ENCODE measurements at regions not wholly inside any gene's neighbourhood (a gene's known extent, or its start where the extent isn't known, plus 50 kb on each side); places are given as distances from the start of the nearest gene placed in this dataset.

DNA sequence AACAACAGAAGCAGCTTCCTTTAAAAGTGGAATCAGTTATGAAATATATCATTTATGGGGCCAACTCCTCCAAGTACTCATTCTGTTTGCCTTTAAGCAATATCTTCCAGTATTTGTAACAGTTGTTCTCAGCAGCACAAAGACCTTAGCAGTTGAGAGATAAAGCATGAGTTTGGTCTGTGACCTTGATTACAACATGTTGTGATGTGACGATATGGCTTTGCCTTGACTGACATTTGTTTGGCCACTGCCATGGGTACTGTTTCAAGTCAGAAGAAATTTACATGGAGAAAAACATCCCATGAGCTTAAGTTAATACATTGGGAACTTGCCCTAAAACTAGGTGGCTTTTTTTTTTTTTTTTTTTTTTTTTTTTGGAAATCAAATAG lies 175.1 kb upstream of the KBTBD8 start:
- Mint-ChIP-seq H3K9me3 (no peaks in the 10 kb centered on the region), H3K27me3 (ENCODE audit: insufficient read depth) (peaks cover 20% of the 10 kb centered on the region), H3K4me1 (ENCODE audit: low read depth) (no peaks in the 10 kb centered on the region), H3K4me3 (no peak overlapping the region), H3K36me3 (ENCODE audit: low read depth) (no peaks in the 10 kb centered on the region), H3K27ac (no peak overlapping the region)
- TF ChIP-seq, protein P1, sequence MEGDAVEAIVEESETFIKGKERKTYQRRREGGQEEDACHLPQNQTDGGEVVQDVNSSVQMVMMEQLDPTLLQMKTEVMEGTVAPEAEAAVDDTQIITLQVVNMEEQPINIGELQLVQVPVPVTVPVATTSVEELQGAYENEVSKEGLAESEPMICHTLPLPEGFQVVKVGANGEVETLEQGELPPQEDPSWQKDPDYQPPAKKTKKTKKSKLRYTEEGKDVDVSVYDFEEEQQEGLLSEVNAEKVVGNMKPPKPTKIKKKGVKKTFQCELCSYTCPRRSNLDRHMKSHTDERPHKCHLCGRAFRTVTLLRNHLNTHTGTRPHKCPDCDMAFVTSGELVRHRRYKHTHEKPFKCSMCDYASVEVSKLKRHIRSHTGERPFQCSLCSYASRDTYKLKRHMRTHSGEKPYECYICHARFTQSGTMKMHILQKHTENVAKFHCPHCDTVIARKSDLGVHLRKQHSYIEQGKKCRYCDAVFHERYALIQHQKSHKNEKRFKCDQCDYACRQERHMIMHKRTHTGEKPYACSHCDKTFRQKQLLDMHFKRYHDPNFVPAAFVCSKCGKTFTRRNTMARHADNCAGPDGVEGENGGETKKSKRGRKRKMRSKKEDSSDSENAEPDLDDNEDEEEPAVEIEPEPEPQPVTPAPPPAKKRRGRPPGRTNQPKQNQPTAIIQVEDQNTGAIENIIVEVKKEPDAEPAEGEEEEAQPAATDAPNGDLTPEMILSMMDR (IDR thresholded peaks at IDR 0.05): no peak
- DNase-seq: no peak

DNA sequence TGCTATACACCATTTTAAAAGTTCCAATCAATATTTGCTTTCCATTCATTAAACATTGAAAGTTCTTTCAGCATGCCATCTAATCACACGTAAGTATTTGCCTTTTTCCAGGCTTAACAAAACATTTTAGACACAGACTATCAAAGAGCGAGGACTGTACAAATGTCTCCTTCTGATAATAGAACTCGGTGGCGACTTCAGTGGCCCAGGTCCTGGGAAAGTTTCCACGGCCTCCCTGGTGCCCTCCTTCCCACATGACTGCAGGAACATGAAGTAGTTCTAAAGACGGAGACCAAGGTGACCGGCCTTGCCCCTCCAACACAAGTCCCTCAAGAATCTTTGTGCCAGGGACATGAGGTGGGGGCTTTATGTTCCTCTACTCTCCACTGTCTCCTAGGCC lies 174.6 kb upstream of the KBTBD8 start:
- Mint-ChIP-seq H3K9me3 (no peaks in the 10 kb centered on the region), H3K4me3 (no peak overlapping the region), H3K27me3 (ENCODE audit: insufficient read depth) (peaks cover 24% of the 10 kb centered on the region), H3K36me3 (ENCODE audit: low read depth) (no peaks in the 10 kb centered on the region), H3K27ac (no peak overlapping the region), H3K4me1 (ENCODE audit: low read depth) (no peaks in the 10 kb centered on the region)
- no peak for DNase-seq
- TF ChIP-seq, protein P1 (IDR thresholded peaks at IDR 0.05): no peak

DNA sequence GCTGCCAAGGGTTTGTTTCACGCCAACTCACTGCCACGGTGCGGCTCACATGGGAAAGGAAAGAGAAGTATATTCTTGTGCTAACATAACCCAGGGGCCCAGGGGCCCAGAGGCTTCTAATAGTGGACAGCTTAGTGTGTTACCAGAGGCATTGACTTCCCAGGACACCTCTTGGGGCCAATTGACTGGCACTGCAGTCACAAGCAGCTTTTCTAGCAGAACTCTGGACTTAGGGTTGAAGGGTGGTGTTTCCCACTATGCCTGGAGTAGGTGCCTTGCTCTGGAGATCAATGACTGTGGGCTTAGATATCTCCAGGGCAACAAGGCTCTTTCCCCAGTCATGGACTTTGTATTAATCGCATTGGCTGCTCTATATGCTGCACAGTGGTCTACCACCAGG lies 172.7 kb upstream of the KBTBD8 start:
- H3K4me3 Mint-ChIP-seq: no peak overlapping the region
- no peaks in the 10 kb centered on the region for H3K36me3 Mint-ChIP-seq (ENCODE audit: low read depth)
- H3K4me1 Mint-ChIP-seq (ENCODE audit: low read depth): no peaks in the 10 kb centered on the region
- H3K27ac Mint-ChIP-seq: no peak overlapping the region
- TF ChIP-seq, protein P1 (IDR thresholded peaks at IDR 0.05): no peak
- peaks cover 24% of the 10 kb centered on the region for H3K27me3 Mint-ChIP-seq (ENCODE audit: insufficient read depth)
- H3K9me3 Mint-ChIP-seq: no peaks in the 10 kb centered on the region
- no peak for DNase-seq

DNA sequence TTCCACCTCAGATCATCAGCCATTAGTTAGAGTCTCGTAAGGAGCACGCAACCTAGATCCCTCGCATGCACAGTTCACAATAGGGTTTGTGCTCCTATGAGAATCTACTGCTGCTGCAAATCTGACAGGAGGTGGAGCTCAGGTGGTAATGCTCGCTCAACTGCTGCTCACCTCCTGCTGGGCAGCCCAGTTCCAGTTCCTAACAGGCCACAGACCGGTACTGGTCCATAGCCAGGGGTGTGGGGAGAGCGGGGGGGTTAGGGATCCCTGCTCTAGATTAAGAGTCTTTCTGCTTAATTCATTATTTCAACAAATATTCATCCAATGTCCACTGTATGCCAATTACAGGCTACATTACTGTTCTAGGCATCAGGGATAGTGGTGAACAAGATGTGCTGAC lies 170.4 kb upstream of the KBTBD8 start:
- Mint-ChIP-seq H3K4me1 (ENCODE audit: low read depth) (no peaks in the 10 kb centered on the region), H3K27me3 (ENCODE audit: insufficient read depth) (peaks cover 22% of the 10 kb centered on the region), H3K36me3 (ENCODE audit: low read depth) (no peaks in the 10 kb centered on the region), H3K9me3 (no peaks in the 10 kb centered on the region), H3K4me3 (no peak overlapping the region), H3K27ac (no peak overlapping the region)
- DNase-seq: no peak
- TF ChIP-seq, protein P1 (IDR thresholded peaks at IDR 0.05): no peak

DNA sequence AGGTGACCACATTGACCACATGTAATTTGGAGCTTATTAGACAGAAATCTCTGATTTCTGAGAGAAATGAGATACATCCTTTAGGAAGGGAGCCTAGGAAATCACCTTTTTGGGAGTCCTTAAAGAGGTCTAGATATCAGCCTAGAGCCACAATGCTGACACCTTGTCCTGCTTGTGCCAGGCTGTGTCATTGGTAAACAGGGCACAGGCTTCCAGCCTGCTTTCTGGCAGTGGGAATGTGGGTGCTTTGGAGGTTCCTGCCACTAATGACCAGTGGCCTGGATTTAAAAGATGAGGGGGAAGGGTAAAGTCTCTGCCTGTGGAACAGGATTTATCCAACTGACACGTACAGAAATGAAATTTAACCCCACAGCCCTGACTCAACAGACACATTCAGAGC lies 169.8 kb upstream of the KBTBD8 start:
- no peak overlapping the region for H3K27ac Mint-ChIP-seq
- DNase-seq: no peak
- TF ChIP-seq, protein P1 (IDR thresholded peaks at IDR 0.05): no peak
- no peaks in the 10 kb centered on the region for H3K4me1 Mint-ChIP-seq (ENCODE audit: low read depth)
- H3K9me3 Mint-ChIP-seq: no peaks in the 10 kb centered on the region
- H3K36me3 Mint-ChIP-seq (ENCODE audit: low read depth): no peaks in the 10 kb centered on the region
- no peak overlapping the region for H3K4me3 Mint-ChIP-seq
- peaks cover 22% of the 10 kb centered on the region for H3K27me3 Mint-ChIP-seq (ENCODE audit: insufficient read depth)

DNA sequence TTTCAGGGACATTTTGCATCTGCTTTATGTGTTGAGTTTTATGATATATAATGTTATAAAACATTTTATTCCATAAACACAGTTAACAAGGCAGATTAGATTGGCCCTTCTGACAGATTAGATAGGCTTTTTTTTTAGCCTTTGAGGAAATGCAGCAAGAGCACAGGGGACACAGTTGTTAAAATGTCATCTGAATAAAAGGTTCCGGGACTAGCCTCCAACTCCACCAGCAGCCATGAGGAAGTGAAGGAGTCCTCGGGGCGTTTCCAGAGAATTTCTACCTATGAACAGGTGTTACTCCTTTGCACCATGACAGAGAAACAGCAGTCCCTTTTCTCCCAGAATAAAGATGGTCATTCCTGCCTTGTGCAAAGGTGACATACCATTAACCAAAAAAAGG lies 167.8 kb upstream of the KBTBD8 start:
- Mint-ChIP-seq H3K27me3 (ENCODE audit: insufficient read depth) (peaks cover 17% of the 10 kb centered on the region), H3K27ac (no peak overlapping the region), H3K4me3 (no peak overlapping the region), H3K36me3 (ENCODE audit: low read depth) (no peaks in the 10 kb centered on the region), H3K4me1 (ENCODE audit: low read depth) (no peaks in the 10 kb centered on the region), H3K9me3 (no peaks in the 10 kb centered on the region)
- DNase-seq: no peak
- TF ChIP-seq, protein P1 (IDR thresholded peaks at IDR 0.05): no peak
